Calu3 (cell line): ENCODE measurements at regions not wholly inside any gene's neighbourhood (a gene's known extent, or its start where the extent isn't known, plus 50 kb on each side); places are given as distances from the start of the nearest gene placed in this dataset.

ENCODE experiments used
- BruUV-seq: library from RNA; stranded (reverse); fragments of 400-500 nt; replicated peaks from 2 replicates; lab custom pipeline; 2021; lab: Mats Ljungman, UMichigan
- CTCF ChIA-PET: fragments of 300-600 bp; sonication (Branson Sonifier 250); formaldehyde crosslinking; loops from one replicate; lab custom pipeline; 2022; ENCODE audit warnings: antibody characterized with exemption; lab: Charles Lee
- DNase-seq: peaks from one replicate; pipeline ENCODE4 v3.0.0; 2022
- H3K27ac Mint-ChIP-seq: one replicate; pipeline ENCODE4 v1.8.0; 2022; ENCODE audit warnings: mixed read lengths; ENCODE audit not compliant: unreplicated experiment
- H3K27me3 Mint-ChIP-seq: one replicate; pipeline ENCODE4 v1.8.0; 2022; ENCODE audit warnings: mixed read lengths; ENCODE audit not compliant: unreplicated experiment
- H3K36me3 Mint-ChIP-seq: one replicate; pipeline ENCODE4 v1.8.0; 2022; ENCODE audit warnings: mild to moderate bottlenecking, moderate library complexity, mixed read lengths; ENCODE audit not compliant: insufficient read depth, unreplicated experiment
- H3K4me1 Mint-ChIP-seq: one replicate; pipeline ENCODE4 v1.8.0; 2022; ENCODE audit warnings: mild to moderate bottlenecking, low read depth, mixed read lengths; ENCODE audit not compliant: unreplicated experiment
- H3K4me3 Mint-ChIP-seq: one replicate; pipeline ENCODE4 v1.8.0; 2022; ENCODE audit warnings: mild to moderate bottlenecking, low read depth, moderate library complexity, mixed read lengths; ENCODE audit not compliant: unreplicated experiment
- H3K9me3 Mint-ChIP-seq: one replicate; pipeline ENCODE4 v1.8.0; 2022; ENCODE audit warnings: low read depth, mixed read lengths; ENCODE audit not compliant: unreplicated experiment
- intact Hi-C: fragments of 100-400 bp; cut with micrococcal nuclease; formaldehyde crosslinking; loops from one replicate; pipeline ENCODE4 v1.10.0; 2022; ENCODE audit not compliant: unreplicated experiment
- TF ChIP-seq, protein P1 (sequence below): fragments of 200-600 bp; IDR thresholded peaks from one replicate; pipeline ENCODE4 v1.8.0; 2022; ENCODE audit warnings: antibody characterized with exemption; ENCODE audit not compliant: unreplicated experiment

GRCh38 chr13:18961383-18962117 is 220.1 kb downstream of the TUBA3C start:
- CTCF ChIA-PET = no interaction called here
- Mint-ChIP-seq H3K9me3 (peaks cover 6% of the 10 kb centered on the region), H3K27ac (no peak overlapping the region), H3K36me3 (no peaks in the 10 kb centered on the region), H3K4me1 (no peaks in the 10 kb centered on the region), H3K4me3 (no peak overlapping the region), H3K27me3 (no peaks in the 10 kb centered on the region)
- intact Hi-C loops = no loop called here
- TF ChIP-seq, protein P1, sequence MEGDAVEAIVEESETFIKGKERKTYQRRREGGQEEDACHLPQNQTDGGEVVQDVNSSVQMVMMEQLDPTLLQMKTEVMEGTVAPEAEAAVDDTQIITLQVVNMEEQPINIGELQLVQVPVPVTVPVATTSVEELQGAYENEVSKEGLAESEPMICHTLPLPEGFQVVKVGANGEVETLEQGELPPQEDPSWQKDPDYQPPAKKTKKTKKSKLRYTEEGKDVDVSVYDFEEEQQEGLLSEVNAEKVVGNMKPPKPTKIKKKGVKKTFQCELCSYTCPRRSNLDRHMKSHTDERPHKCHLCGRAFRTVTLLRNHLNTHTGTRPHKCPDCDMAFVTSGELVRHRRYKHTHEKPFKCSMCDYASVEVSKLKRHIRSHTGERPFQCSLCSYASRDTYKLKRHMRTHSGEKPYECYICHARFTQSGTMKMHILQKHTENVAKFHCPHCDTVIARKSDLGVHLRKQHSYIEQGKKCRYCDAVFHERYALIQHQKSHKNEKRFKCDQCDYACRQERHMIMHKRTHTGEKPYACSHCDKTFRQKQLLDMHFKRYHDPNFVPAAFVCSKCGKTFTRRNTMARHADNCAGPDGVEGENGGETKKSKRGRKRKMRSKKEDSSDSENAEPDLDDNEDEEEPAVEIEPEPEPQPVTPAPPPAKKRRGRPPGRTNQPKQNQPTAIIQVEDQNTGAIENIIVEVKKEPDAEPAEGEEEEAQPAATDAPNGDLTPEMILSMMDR = no peak
- DNase-seq = no peak
- BruUV-seq = no TSS peak

GRCh38 chr13:18960637-18961227 is 220.9 kb downstream of the TUBA3C start:
- intact Hi-C loops = no loop called here
- CTCF ChIA-PET = no interaction called here
- no peaks in the 10 kb centered on the region for H3K27me3 Mint-ChIP-seq
- H3K4me3 Mint-ChIP-seq = no peak overlapping the region
- TF ChIP-seq, protein P1 = no peak
- no peaks in the 10 kb centered on the region for H3K36me3 Mint-ChIP-seq
- no peak overlapping the region for H3K27ac Mint-ChIP-seq
- BruUV-seq = no TSS peak
- H3K4me1 Mint-ChIP-seq = no peaks in the 10 kb centered on the region
- peaks cover 11% of the 10 kb centered on the region for H3K9me3 Mint-ChIP-seq
- DNase-seq = no peak

- no peaks in the 10 kb centered on the region for H3K27me3 Mint-ChIP-seq
- peaks cover 11% of the 10 kb centered on the region for H3K9me3 Mint-ChIP-seq
- no peak overlapping the region for H3K4me3 Mint-ChIP-seq
- TF ChIP-seq, protein P1 = no peak
- BruUV-seq = no TSS peak
- CTCF ChIA-PET = no interaction called here
- intact Hi-C loops = no loop called here
- DNase-seq = no peak
- H3K4me1 Mint-ChIP-seq = no peaks in the 10 kb centered on the region
- H3K36me3 Mint-ChIP-seq = no peaks in the 10 kb centered on the region
- no peak overlapping the region for H3K27ac Mint-ChIP-seq
Observed at GRCh38 chr13:18959996-18960395, 221.6 kb downstream of the TUBA3C start.

GRCh38 chr13:18959229-18959628 is 222.4 kb downstream of the TUBA3C start:
- no TSS peak for BruUV-seq
- TF ChIP-seq, protein P1 = no peak
- Mint-ChIP-seq H3K4me3 (no peak overlapping the region), H3K9me3 (peaks cover 14% of the 10 kb centered on the region), H3K4me1 (no peaks in the 10 kb centered on the region), H3K27me3 (no peaks in the 10 kb centered on the region), H3K27ac (no peak overlapping the region), H3K36me3 (no peaks in the 10 kb centered on the region)
- intact Hi-C loops = no loop called here
- CTCF ChIA-PET = no interaction called here
- no peak for DNase-seq
